DOHH2 (cell line): ENCODE measurements at regions not wholly inside any gene's neighbourhood (a gene's known extent, or its start where the extent isn't known, plus 50 kb on each side); places are given as distances from the start of the nearest gene placed in this dataset.

Source experiments
- H3F3A ChIP-seq: fragments of 200-600 bp; sonication (generic), shearing (Covaris generic); 2 replicates; pipeline ENCODE4 v1.6.0; 2016; ENCODE audit warnings: antibody characterized with exemption, mild to moderate bottlenecking; ENCODE audit not compliant: control insufficient read depth, insufficient read depth
- H3K27ac ChIP-seq: fragments of 200-600 bp; sonication (generic); 2 replicates; pipeline ENCODE4 v1.5.1; 2014; ENCODE audit warnings: low read depth, mild to moderate bottlenecking, low read length, moderate library complexity
- H3K27me3 ChIP-seq: fragments of 200-600 bp; sonication (generic); 2 replicates; pipeline ENCODE4 v1.6.1; 2014; ENCODE audit warnings: mild to moderate bottlenecking, low read length, mixed read lengths; ENCODE audit not compliant: control insufficient read depth
- H3K36me3 ChIP-seq: fragments of 200-600 bp; sonication (generic); 2 replicates; pipeline ENCODE4 v1.6.1; 2014; ENCODE audit warnings: mild to moderate bottlenecking, low read length, moderate library complexity, mixed read lengths; ENCODE audit not compliant: control insufficient read depth
- H3K4me1 ChIP-seq: fragments of 200-600 bp; sonication (generic); 2 replicates; pipeline ENCODE4 v1.6.1; 2014; ENCODE audit warnings: mild to moderate bottlenecking, low read length, mixed read lengths; ENCODE audit not compliant: control insufficient read depth
- H3K4me2 ChIP-seq: fragments of 200-600 bp; sonication (generic); 2 replicates; pipeline ENCODE4 v1.6.0; 2014; ENCODE audit warnings: mild to moderate bottlenecking, low read length, moderate library complexity
- H3K4me3 ChIP-seq: fragments of 200-600 bp; sonication (generic); 2 replicates; pipeline ENCODE4 v1.5.1; 2014; ENCODE audit warnings: mild to moderate bottlenecking, low read length, mixed read lengths
- H3K79me2 ChIP-seq: fragments of 200-600 bp; sonication (generic); 2 replicates; pipeline ENCODE4 v1.6.1; 2014; ENCODE audit warnings: mild to moderate bottlenecking, low read length, mixed read lengths; ENCODE audit not compliant: control insufficient read depth
- H3K9me2 ChIP-seq: fragments of 200-600 bp; sonication (generic); replicated peaks from 2 replicates; pipeline ENCODE4 v1.6.1; 2014; ENCODE audit warnings: mild to moderate bottlenecking, low read length, mixed read lengths; ENCODE audit not compliant: control insufficient read depth
- H3K9me3 ChIP-seq: fragments of 200-600 bp; sonication (generic); 2 replicates; pipeline ENCODE4 v1.6.1; 2014; ENCODE audit warnings: antibody characterized with exemption, low read length, mixed read lengths; ENCODE audit not compliant: control insufficient read depth, insufficient read depth
- H4K20me1 ChIP-seq: fragments of 200-600 bp; sonication (generic); 2 replicates; pipeline ENCODE4 v1.6.0; 2014; ENCODE audit warnings: low read depth, mild to moderate bottlenecking, antibody characterized with exemption, low read length, moderate library complexity; ENCODE audit not compliant: control insufficient read depth, insufficient read depth
- EZH2phosphoT487 ChIP-seq: fragments of 200-600 bp; sonication (generic); IDR thresholded peaks from 2 replicates; pipeline ENCODE4 v1.6.1; 2017; ENCODE audit warnings: borderline replicate concordance, mild to moderate bottlenecking, antibody characterized with exemption, low read length, moderate library complexity, mixed read lengths
- TF ChIP-seq, protein P1 (sequence below): fragments of 200-600 bp; sonication (generic); IDR thresholded peaks from one replicate; pipeline ENCODE4 v1.5.1; 2014; ENCODE audit warnings: antibody characterized with exemption, mild to moderate bottlenecking, low read depth, low read length; ENCODE audit not compliant: poor library complexity, severe bottlenecking

DNA sequence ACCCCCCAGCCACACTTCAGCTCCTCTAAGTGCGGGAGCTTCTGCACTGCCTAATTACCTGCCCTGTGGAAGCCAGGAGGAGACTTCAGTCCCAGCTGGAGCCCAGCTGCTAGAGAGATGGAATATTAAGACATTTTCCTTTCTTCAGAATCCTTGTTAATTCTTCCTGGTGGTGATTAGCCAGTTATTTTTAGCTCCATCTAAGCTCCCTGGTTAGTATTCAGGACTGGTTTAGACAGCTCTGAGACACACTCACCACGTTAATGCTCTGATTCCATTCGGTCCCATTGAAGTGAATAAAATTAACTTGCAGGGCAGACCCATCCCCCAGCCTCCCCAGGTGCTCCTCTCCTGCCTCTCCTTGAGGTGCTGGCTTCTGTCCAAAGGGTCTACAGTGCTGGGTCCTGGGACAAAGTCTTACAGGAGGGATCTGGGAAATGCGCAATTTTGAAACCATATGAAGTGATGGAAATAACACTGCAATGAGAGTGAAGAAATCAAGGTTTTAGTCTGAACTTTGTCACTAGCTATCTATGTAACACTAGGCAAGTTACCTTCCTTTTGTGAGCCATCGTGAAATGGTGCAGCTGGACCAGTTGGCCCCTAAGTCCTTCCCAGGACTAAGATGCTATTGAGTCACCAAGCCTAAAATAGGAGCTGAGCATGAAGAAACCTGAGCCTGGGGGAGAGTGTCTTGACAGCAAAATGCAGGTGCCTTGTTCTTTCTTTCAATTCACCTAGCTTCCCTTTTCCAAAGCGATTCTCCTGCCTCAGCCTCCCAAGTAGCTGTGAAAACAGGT lies 117.4 kb upstream of the ATP1A1 start:
- Histone ChIP-seq H3K4me3 (no peak overlapping the region), H3K27me3 (no peaks in the 10 kb centered on the region), H3K9me2 (no peaks in the 10 kb centered on the region), H4K20me1 (no peaks in the 10 kb centered on the region), H3K27ac (no peak overlapping the region), H3F3A (no peaks in the 10 kb centered on the region), H3K9me3 (no peaks in the 10 kb centered on the region), H3K36me3 (no peaks in the 10 kb centered on the region), H3K4me1 (peaks cover 68% of the 10 kb centered on the region), H3K79me2 (no peaks in the 10 kb centered on the region), H3K4me2 (0 out of 2 replicates have a peak overlapping the region, but pooled peaks have one; percentile 24)
- no peak for TF ChIP-seq EZH2phosphoT487
- TF ChIP-seq, protein P1, sequence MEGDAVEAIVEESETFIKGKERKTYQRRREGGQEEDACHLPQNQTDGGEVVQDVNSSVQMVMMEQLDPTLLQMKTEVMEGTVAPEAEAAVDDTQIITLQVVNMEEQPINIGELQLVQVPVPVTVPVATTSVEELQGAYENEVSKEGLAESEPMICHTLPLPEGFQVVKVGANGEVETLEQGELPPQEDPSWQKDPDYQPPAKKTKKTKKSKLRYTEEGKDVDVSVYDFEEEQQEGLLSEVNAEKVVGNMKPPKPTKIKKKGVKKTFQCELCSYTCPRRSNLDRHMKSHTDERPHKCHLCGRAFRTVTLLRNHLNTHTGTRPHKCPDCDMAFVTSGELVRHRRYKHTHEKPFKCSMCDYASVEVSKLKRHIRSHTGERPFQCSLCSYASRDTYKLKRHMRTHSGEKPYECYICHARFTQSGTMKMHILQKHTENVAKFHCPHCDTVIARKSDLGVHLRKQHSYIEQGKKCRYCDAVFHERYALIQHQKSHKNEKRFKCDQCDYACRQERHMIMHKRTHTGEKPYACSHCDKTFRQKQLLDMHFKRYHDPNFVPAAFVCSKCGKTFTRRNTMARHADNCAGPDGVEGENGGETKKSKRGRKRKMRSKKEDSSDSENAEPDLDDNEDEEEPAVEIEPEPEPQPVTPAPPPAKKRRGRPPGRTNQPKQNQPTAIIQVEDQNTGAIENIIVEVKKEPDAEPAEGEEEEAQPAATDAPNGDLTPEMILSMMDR, result no peak

DNA sequence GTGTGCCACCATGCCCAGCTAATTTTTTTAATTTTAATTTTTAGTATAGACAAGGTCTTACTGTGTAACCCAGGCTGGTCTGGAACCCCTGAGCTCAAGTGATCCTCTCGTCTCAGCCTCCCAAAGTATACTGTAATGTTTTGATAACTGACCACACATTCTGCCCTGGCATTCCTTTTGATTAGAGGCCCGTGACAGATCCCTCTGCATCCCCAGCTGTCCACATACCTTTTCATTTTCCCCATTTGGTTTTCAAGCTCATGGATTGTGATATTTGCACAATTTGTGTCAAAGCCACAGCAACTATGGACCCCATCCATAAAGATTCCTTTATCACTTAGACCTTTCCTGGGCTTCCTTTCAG lies 116.8 kb upstream of the ATP1A1 start:
- H3K4me3 ChIP-seq, result no peak overlapping the region
- no peaks in the 10 kb centered on the region for H3K9me3 ChIP-seq
- H3K4me1 ChIP-seq, result peaks cover 74% of the 10 kb centered on the region
- no peak overlapping the region for H3K27ac ChIP-seq
- H3K9me2 ChIP-seq, result no peaks in the 10 kb centered on the region
- TF ChIP-seq, protein P1, result no peak
- TF ChIP-seq EZH2phosphoT487, result no peak
- H3K4me2 ChIP-seq, result peak overlapping the region; percentile 52; the same call in 1 of the 2 replicates
- no peaks in the 10 kb centered on the region for H4K20me1 ChIP-seq
- no peaks in the 10 kb centered on the region for H3F3A ChIP-seq
- no peaks in the 10 kb centered on the region for H3K79me2 ChIP-seq
- no peaks in the 10 kb centered on the region for H3K36me3 ChIP-seq
- H3K27me3 ChIP-seq, result no peaks in the 10 kb centered on the region

DNA sequence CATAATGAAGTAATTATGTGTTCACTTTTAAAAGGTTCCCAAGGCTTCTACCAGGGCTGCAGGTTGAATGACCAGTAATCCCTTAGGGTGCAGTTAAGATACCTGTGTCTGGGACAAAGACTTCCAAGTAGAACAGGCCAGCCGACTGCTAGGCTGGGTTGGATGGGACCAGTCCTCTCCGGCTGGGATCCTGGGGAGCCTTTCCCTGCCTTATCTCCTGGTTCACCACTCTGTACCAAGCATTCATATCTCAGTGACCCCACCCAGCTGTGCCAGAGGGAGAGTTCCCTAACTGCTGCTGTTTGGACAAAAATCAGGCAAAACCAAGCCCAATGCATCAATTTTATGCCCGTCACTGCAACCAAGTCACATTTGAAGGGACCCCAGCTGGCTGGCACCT lies 116.2 kb upstream of the ATP1A1 start:
- Histone ChIP-seq H3K27me3 (no peaks in the 10 kb centered on the region), H3K9me2 (no peaks in the 10 kb centered on the region), H3K27ac (peak overlapping the region; percentile 48), H3K4me2 (peak overlapping the region; percentile 52), H3K36me3 (no peaks in the 10 kb centered on the region), H3K4me1 (peaks cover 80% of the 10 kb centered on the region), H3K79me2 (no peaks in the 10 kb centered on the region), H3F3A (no peaks in the 10 kb centered on the region), H3K9me3 (no peaks in the 10 kb centered on the region), H3K4me3 (peak overlapping the region; percentile 38), H4K20me1 (no peaks in the 10 kb centered on the region)
- TF ChIP-seq, protein P1, result no peak
- no peak for TF ChIP-seq EZH2phosphoT487
